ENCODE measurements at regions not wholly inside any gene's neighbourhood (a gene's known extent, or its start where the extent isn't known, plus 50 kb on each side); places are given as distances from the start of the nearest gene placed in this dataset.

- no peak for ATAC-seq
- Histone ChIP-seq H3K27ac (no peak overlapping the region), H3K9me3 (no peaks in the 10 kb centered on the region), H3K4me1 (no peaks in the 10 kb centered on the region), H3K36me3 (no peaks in the 10 kb centered on the region), H3K27me3 (ENCODE audit: low read depth) (no peaks in the 10 kb centered on the region), H3K4me3 (no peak overlapping the region)
- TF ChIP-seq, protein P1, sequence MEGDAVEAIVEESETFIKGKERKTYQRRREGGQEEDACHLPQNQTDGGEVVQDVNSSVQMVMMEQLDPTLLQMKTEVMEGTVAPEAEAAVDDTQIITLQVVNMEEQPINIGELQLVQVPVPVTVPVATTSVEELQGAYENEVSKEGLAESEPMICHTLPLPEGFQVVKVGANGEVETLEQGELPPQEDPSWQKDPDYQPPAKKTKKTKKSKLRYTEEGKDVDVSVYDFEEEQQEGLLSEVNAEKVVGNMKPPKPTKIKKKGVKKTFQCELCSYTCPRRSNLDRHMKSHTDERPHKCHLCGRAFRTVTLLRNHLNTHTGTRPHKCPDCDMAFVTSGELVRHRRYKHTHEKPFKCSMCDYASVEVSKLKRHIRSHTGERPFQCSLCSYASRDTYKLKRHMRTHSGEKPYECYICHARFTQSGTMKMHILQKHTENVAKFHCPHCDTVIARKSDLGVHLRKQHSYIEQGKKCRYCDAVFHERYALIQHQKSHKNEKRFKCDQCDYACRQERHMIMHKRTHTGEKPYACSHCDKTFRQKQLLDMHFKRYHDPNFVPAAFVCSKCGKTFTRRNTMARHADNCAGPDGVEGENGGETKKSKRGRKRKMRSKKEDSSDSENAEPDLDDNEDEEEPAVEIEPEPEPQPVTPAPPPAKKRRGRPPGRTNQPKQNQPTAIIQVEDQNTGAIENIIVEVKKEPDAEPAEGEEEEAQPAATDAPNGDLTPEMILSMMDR (IDR thresholded peaks at IDR 0.05) = no peak
- DNase-seq = no peak
- intact Hi-C loops (cut with DNase I) = no loop called here
These were observed 480.8 kb upstream of the COBL start for GRCh38 chr7:51797371-51797770.

DNA sequence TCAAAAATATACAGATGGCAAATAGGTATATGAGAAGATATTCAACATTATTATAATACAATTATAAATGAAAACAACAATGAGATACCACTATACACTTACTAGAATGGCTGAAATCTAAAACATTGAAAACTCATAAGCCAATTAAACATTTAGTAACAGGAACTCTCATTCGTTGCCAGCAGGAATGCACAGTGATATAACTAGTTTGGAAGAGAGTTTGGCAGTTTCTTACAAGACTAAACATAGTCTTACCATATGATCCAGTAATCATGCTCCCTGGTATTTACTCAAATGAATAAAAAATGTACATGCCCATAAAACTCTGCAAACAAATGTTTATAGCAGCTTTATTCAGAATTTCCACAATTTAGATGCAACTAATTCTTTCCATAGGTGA, 476.2 kb upstream of the COBL start:
- TF ChIP-seq, protein P1 (IDR thresholded peaks at IDR 0.05) = no peak
- no peaks in the 10 kb centered on the region for H3K9me3 ChIP-seq
- ATAC-seq = no peak
- H3K36me3 ChIP-seq = no peaks in the 10 kb centered on the region
- DNase-seq = no peak
- H3K27ac ChIP-seq = no peak overlapping the region
- H3K4me3 ChIP-seq = no peak overlapping the region
- intact Hi-C loops (cut with DNase I) = no loop called here
- no peaks in the 10 kb centered on the region for H3K4me1 ChIP-seq
- H3K27me3 ChIP-seq (ENCODE audit: low read depth) = no peaks in the 10 kb centered on the region

GRCh38 chr7:51789489-51789888, 472.9 kb upstream of the COBL start:
- Histone ChIP-seq H3K27ac (no peak overlapping the region), H3K27me3 (ENCODE audit: low read depth) (no peaks in the 10 kb centered on the region), H3K36me3 (no peaks in the 10 kb centered on the region), H3K4me3 (no peak overlapping the region), H3K9me3 (no peaks in the 10 kb centered on the region), H3K4me1 (no peaks in the 10 kb centered on the region)
- TF ChIP-seq, protein P1 (IDR thresholded peaks at IDR 0.05) = no peak
- intact Hi-C loops (cut with DNase I) = no loop called here
- ATAC-seq (no peak), DNase-seq (no peak)

DNA sequence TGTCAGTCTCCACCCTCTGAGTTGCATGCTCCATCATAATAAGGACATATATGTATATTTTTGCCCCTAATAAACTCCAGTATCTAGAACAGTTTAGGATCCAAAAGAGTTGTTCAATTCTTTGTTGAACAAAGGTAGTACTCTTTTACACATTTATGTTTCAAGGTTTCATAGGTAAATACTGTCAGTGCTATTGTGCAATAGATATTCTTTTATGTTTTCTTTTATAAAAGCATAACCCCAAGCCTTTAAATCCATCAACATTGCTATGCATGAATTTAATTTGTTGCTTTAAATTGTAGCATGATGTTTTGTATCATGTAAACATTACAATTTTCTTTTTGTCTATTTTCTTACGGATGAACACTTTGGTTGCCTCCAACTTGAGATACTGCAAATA, 469.7 kb upstream of the COBL start:
- TF ChIP-seq, protein P1 (IDR thresholded peaks at IDR 0.05) = no peak
- H3K9me3 ChIP-seq = no peaks in the 10 kb centered on the region
- no peaks in the 10 kb centered on the region for H3K27me3 ChIP-seq (ENCODE audit: low read depth)
- DNase-seq (no peak), ATAC-seq (no peak)
- H3K4me1 ChIP-seq = no peaks in the 10 kb centered on the region
- no peak overlapping the region for H3K27ac ChIP-seq
- no peak overlapping the region for H3K4me3 ChIP-seq
- intact Hi-C loops (cut with DNase I) = no loop called here
- no peaks in the 10 kb centered on the region for H3K36me3 ChIP-seq

GRCh38 chr7:51785876-51786275, 469.3 kb upstream of the COBL start:
- no peak overlapping the region for H3K4me3 ChIP-seq
- intact Hi-C loops (cut with DNase I) = no loop called here
- no peak overlapping the region for H3K27ac ChIP-seq
- H3K9me3 ChIP-seq = no peaks in the 10 kb centered on the region
- H3K4me1 ChIP-seq = no peaks in the 10 kb centered on the region
- H3K27me3 ChIP-seq (ENCODE audit: low read depth) = no peaks in the 10 kb centered on the region
- no peaks in the 10 kb centered on the region for H3K36me3 ChIP-seq
- DNase-seq (no peak), ATAC-seq (no peak)
- TF ChIP-seq, protein P1 (IDR thresholded peaks at IDR 0.05) = no peak

DNA sequence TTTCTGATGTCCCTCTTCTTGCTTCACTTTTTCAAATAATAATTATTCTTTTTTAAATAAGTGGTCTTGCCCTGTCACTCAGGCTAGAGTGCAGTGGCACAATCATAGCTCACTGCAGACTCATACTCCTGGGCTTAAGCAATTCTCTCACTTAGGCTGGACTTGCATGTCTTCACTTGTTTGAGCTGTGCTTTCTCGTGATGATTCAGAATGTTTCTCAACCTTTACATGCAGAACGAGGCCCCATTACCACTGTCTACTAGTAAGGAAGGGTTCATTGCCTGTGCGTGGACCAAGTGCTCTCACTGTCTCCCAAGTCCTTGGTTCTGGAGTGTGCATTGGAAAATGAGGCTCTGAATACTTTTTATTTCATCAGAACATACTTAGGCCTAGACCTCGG, 468.6 kb upstream of the COBL start:
- Histone ChIP-seq H3K27ac (no peak overlapping the region), H3K4me1 (no peaks in the 10 kb centered on the region), H3K9me3 (no peaks in the 10 kb centered on the region), H3K4me3 (no peak overlapping the region), H3K27me3 (ENCODE audit: low read depth) (no peaks in the 10 kb centered on the region), H3K36me3 (no peaks in the 10 kb centered on the region)
- DNase-seq = no peak
- TF ChIP-seq, protein P1 (IDR thresholded peaks at IDR 0.05) = no peak
- intact Hi-C loops (cut with DNase I) = no loop called here
- no peak for ATAC-seq
